NCI-H1417 treated with DMSO at 0.1 percent for 48 hours (cell line): ENCODE measurements at regions not wholly inside any gene's neighbourhood (a gene's known extent, or its start where the extent isn't known, plus 50 kb on each side); places are given as distances from the start of the nearest gene placed in this dataset.

Experiments
- DNase-seq: peaks from one replicate; lab custom pipeline; 2025; lab: John Stamatoyannopoulos, UW

GRCh38 chr1:29868096-29868495 lies 631.8 kb downstream of the PTPRU start:
- DNase-seq = no peak

- no peak for DNase-seq
Measured at GRCh38 chr1:29865051-29865450, 628.7 kb downstream of the PTPRU start.

- DNase-seq = no peak
Measured at GRCh38 chr1:29864431-29865022, 628.2 kb downstream of the PTPRU start.

GRCh38 chr1:29861922-29862321 lies 625.6 kb downstream of the PTPRU start:
- no peak for DNase-seq

- no peak for DNase-seq
Measured at GRCh38 chr1:29861446-29861845, 625.1 kb downstream of the PTPRU start.

GRCh38 chr1:29860681-29861080 lies 624.4 kb downstream of the PTPRU start:
- DNase-seq = no peak

GRCh38 chr1:29860056-29860455 lies 623.7 kb downstream of the PTPRU start:
- DNase-seq = peak; percentile 84

GRCh38 chr1:29859126-29859525 lies 622.8 kb downstream of the PTPRU start:
- DNase-seq = no peak

- DNase-seq = no peak
Measured at GRCh38 chr1:29858646-29859045, 622.3 kb downstream of the PTPRU start.

- no peak for DNase-seq
Measured at GRCh38 chr1:29856340-29857114, 620.2 kb downstream of the PTPRU start.

- DNase-seq = no peak
Measured at GRCh38 chr1:29855561-29856160, 619.3 kb downstream of the PTPRU start.

GRCh38 chr1:29854700-29855276 lies 618.5 kb downstream of the PTPRU start:
- no peak for DNase-seq

GRCh38 chr1:29853716-29854330 lies 617.5 kb downstream of the PTPRU start:
- DNase-seq = no peak

- no peak for DNase-seq
Measured at GRCh38 chr1:29852248-29852647, 615.9 kb downstream of the PTPRU start.

- no peak for DNase-seq
Measured at GRCh38 chr1:29851691-29852090, 615.4 kb downstream of the PTPRU start.

GRCh38 chr1:29849991-29850757 lies 613.9 kb downstream of the PTPRU start:
- DNase-seq = no peak

- DNase-seq = no peak
Measured at GRCh38 chr1:29849038-29849750, 612.9 kb downstream of the PTPRU start.

- no peak for DNase-seq
Measured at GRCh38 chr1:29845910-29846309, 609.6 kb downstream of the PTPRU start.

GRCh38 chr1:29842130-29842529 lies 605.8 kb downstream of the PTPRU start:
- no peak for DNase-seq

- no peak for DNase-seq
Measured at GRCh38 chr1:29839726-29840125, 603.4 kb downstream of the PTPRU start.

GRCh38 chr1:29838738-29839320 lies 602.5 kb downstream of the PTPRU start:
- DNase-seq = no peak
